C4-2B (cell line): ENCODE measurements at regions not wholly inside any gene's neighbourhood (a gene's known extent, or its start where the extent isn't known, plus 50 kb on each side); places are given as distances from the start of the nearest gene placed in this dataset.

Experiments used
- ZFX ChIP-seq: fragments of 450-650 bp; IDR thresholded peaks from 2 replicates; pipeline ENCODE4 v1.6.1; 2017
- TF ChIP-seq, protein P1 (sequence below): fragments of 450-650 bp; conservative IDR thresholded peaks from 2 replicates; pipeline ENCODE4 v1.5.1; 2017; ENCODE audit warnings: mild to moderate bottlenecking

DNA sequence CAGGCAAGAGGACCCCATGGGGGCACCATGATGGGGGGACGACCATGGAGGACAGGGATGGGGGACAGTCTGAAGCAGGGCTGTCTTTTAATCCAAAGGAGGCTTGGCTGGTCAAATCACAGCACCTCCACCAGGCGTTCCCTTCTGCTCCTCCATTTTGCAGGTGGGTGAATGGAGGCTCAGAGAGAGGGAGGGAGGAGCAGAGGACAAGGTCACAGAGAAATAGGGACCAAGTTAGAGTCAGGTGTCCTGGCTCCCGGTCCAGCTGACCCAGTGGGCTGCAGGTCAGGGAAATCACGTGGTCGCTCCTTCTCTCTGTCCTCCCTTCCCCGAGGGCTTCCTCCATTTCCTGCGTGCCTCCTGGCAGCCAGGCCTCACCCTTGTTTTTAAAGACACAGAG, 156.4 kb upstream of the SMIM23 start:
- TF ChIP-seq, protein P1, sequence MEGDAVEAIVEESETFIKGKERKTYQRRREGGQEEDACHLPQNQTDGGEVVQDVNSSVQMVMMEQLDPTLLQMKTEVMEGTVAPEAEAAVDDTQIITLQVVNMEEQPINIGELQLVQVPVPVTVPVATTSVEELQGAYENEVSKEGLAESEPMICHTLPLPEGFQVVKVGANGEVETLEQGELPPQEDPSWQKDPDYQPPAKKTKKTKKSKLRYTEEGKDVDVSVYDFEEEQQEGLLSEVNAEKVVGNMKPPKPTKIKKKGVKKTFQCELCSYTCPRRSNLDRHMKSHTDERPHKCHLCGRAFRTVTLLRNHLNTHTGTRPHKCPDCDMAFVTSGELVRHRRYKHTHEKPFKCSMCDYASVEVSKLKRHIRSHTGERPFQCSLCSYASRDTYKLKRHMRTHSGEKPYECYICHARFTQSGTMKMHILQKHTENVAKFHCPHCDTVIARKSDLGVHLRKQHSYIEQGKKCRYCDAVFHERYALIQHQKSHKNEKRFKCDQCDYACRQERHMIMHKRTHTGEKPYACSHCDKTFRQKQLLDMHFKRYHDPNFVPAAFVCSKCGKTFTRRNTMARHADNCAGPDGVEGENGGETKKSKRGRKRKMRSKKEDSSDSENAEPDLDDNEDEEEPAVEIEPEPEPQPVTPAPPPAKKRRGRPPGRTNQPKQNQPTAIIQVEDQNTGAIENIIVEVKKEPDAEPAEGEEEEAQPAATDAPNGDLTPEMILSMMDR, result no peak
- TF ChIP-seq ZFX, result no peak
